Smooth muscle cell (in vitro differentiated cells): ENCODE measurements at regions not wholly inside any gene's neighbourhood (a gene's known extent, or its start where the extent isn't known, plus 50 kb on each side); places are given as distances from the start of the nearest gene placed in this dataset.

Experiments
- DNase-seq: peaks from one replicate; lab custom pipeline; 2025; ENCODE audit not compliant: unreplicated experiment; lab: John Stamatoyannopoulos, UW
- H2AFZ ChIP-seq: fragments of 200-600 bp; sonication (generic); 2 replicates; pipeline ENCODE4 v1.6.0; 2016; ENCODE audit warnings: antibody characterized with exemption, low read depth, mild to moderate bottlenecking
- H3F3A ChIP-seq: fragments of 200-600 bp; sonication (generic); 2 replicates; pipeline ENCODE4 v1.6.0; 2017; ENCODE audit warnings: antibody characterized with exemption, low read depth
- H3K27ac ChIP-seq: fragments of 200-600 bp; sonication (generic); 2 replicates; pipeline ENCODE4 v1.5.1; 2016; ENCODE audit warnings: low read depth, mild to moderate bottlenecking
- H3K27me3 ChIP-seq: fragments of 200-600 bp; sonication (generic); 2 replicates; pipeline ENCODE4 v1.6.1; 2016; ENCODE audit warnings: low read depth, mild to moderate bottlenecking
- H3K36me3 ChIP-seq: fragments of 200-600 bp; sonication (generic); 2 replicates; pipeline ENCODE4 v1.5.1; 2016; ENCODE audit warnings: low read depth
- H3K4me1 ChIP-seq: fragments of 200-600 bp; sonication (generic); 2 replicates; pipeline ENCODE4 v1.5.1; 2016; ENCODE audit warnings: low read depth
- H3K4me2 ChIP-seq: fragments of 200-600 bp; sonication (generic); 2 replicates; pipeline ENCODE4 v1.6.0; 2016; ENCODE audit warnings: mild to moderate bottlenecking
- H3K4me3 ChIP-seq: fragments of 200-600 bp; sonication (generic); 2 replicates; pipeline ENCODE4 v1.5.1; 2016; ENCODE audit warnings: mild to moderate bottlenecking
- H3K79me2 ChIP-seq: fragments of 200-600 bp; sonication (generic); 2 replicates; pipeline ENCODE4 v1.6.0; 2016; ENCODE audit warnings: low read depth, mild to moderate bottlenecking
- H3K9ac ChIP-seq: fragments of 200-600 bp; sonication (generic); 2 replicates; pipeline ENCODE4 v1.6.0; 2016; ENCODE audit warnings: low read depth
- H3K9me3 ChIP-seq: fragments of 200-600 bp; sonication (generic); replicated peaks from 2 replicates; pipeline ENCODE4 v1.5.1; 2016; ENCODE audit warnings: low read depth
- H4K20me1 ChIP-seq: fragments of 200-600 bp; sonication (generic); 2 replicates; pipeline ENCODE4 v1.6.0; 2016; ENCODE audit warnings: low read depth
- WGBS: methylation state at CpG from one replicate; pipeline ENCODE4 v1.1.7; 2016; ENCODE audit warnings: low lambda C conversion rate; 5-methylcytosine and 5-hydroxymethylcytosine counted together
- TF ChIP-seq, protein P1 (sequence below): fragments of 200-600 bp; sonication (generic); IDR thresholded peaks from 2 replicates; pipeline ENCODE4 v1.5.1; 2017; ENCODE audit warnings: borderline replicate concordance, mild to moderate bottlenecking, antibody characterized with exemption; ENCODE audit not compliant: insufficient read depth, poor library complexity, severe bottlenecking

DNA sequence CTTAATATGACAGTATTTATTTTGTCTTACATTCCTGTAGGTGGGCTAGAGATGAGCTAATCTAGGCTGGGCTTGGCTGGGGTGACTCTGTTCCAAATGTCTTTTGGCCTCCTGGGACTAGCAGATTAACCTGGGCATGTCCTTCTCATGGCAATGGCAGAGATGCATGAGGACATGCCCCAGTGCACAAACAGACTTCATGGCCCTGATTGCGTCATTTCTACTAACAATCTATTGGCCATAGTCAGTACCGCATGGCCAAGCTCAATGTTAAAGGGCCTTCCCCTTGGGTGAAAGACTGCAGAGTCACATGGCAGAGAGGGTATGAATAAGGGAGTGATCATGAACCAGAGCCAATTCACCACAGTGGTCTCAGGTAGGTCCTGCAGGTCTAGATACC, 313.4 kb downstream of the MSX2 start:
- no peak for DNase-seq
- Histone ChIP-seq H3K4me1 (no peaks in the 10 kb centered on the region), H3F3A (no peaks in the 10 kb centered on the region), H4K20me1 (no peaks in the 10 kb centered on the region), H3K4me2 (no peak overlapping the region), H3K9ac (no peak overlapping the region), H3K27me3 (no peaks in the 10 kb centered on the region), H3K79me2 (no peaks in the 10 kb centered on the region), H3K4me3 (no peak overlapping the region), H3K27ac (no peak overlapping the region), H3K36me3 (no peaks in the 10 kb centered on the region), H2AFZ (no peak overlapping the region), H3K9me3 (no peaks in the 10 kb centered on the region)
- TF ChIP-seq, protein P1, sequence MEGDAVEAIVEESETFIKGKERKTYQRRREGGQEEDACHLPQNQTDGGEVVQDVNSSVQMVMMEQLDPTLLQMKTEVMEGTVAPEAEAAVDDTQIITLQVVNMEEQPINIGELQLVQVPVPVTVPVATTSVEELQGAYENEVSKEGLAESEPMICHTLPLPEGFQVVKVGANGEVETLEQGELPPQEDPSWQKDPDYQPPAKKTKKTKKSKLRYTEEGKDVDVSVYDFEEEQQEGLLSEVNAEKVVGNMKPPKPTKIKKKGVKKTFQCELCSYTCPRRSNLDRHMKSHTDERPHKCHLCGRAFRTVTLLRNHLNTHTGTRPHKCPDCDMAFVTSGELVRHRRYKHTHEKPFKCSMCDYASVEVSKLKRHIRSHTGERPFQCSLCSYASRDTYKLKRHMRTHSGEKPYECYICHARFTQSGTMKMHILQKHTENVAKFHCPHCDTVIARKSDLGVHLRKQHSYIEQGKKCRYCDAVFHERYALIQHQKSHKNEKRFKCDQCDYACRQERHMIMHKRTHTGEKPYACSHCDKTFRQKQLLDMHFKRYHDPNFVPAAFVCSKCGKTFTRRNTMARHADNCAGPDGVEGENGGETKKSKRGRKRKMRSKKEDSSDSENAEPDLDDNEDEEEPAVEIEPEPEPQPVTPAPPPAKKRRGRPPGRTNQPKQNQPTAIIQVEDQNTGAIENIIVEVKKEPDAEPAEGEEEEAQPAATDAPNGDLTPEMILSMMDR: no peak
- WGBS: 100% methylated on average over 2 of the region's 2 CpGs

DNA sequence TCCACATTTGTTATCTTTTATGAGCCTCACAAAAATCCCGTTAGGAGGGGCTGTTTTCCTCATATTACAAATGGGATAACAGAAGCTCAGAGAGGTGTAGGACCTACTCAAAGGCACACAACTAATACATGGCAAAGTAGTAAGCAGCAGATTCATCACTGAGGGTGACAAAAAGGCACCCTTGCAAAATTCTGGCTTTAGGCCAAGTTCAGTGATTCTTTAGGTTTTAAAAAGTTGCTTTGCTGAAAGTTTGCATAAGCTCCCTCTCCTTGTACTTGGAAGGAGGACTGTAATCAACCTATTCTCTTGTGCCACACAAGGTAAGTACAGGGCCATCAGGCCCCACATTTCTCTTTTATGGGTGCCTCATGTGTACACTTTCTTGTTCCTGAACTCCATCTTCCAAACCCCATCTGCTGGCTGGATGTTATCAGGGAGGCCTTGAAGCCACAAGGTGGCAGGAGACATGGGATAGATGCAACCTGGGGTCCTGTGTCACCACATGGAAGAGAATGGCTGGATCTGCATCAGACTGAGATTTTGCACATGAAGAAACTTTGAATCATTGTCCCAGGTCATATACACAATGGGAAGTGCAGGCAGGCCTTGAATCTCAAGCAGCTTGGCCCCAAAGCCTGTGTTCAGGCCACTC, 311.6 kb downstream of the MSX2 start:
- Histone ChIP-seq H3K36me3 (no peaks in the 10 kb centered on the region), H3K4me3 (no peak overlapping the region), H3K9me3 (no peaks in the 10 kb centered on the region), H3F3A (no peaks in the 10 kb centered on the region), H2AFZ (no peak overlapping the region), H3K4me1 (no peaks in the 10 kb centered on the region), H3K4me2 (no peak overlapping the region), H4K20me1 (no peaks in the 10 kb centered on the region), H3K79me2 (no peaks in the 10 kb centered on the region), H3K27me3 (no peaks in the 10 kb centered on the region), H3K9ac (no peak overlapping the region), H3K27ac (no peak overlapping the region)
- WGBS: 53% methylated on average over 1 of the region's 1 CpG
- DNase-seq: no peak
- TF ChIP-seq, protein P1: no peak

DNA sequence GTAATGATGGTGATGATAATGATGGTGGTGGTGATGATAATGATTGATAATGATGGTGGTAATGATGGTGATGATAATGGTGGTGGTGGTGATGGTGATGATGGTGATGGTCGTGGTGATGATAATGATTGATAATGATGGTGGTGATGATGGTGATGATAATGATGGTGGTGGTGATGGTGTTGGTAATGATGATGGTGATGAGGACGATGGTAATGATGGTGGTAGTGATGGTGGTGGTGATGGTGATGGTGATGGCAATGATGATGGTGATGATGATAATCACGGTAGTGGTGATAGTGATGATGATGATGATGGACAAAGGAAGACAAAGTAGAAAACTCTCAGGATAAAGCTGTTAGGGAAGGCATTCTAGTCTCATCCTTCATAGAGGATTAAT, 310.5 kb downstream of the MSX2 start:
- no peaks in the 10 kb centered on the region for H3K36me3 ChIP-seq
- no peak overlapping the region for H3K4me3 ChIP-seq
- no peaks in the 10 kb centered on the region for H3K79me2 ChIP-seq
- no peak overlapping the region for H2AFZ ChIP-seq
- H3F3A ChIP-seq: no peaks in the 10 kb centered on the region
- no peak overlapping the region for H3K27ac ChIP-seq
- H3K4me1 ChIP-seq: no peaks in the 10 kb centered on the region
- 94% methylated on average over 3 of the region's 3 CpGs for WGBS
- no peaks in the 10 kb centered on the region for H3K9me3 ChIP-seq
- H4K20me1 ChIP-seq: no peaks in the 10 kb centered on the region
- TF ChIP-seq, protein P1: no peak
- no peak for DNase-seq
- no peaks in the 10 kb centered on the region for H3K27me3 ChIP-seq
- H3K4me2 ChIP-seq: no peak overlapping the region
- H3K9ac ChIP-seq: no peak overlapping the region

DNA sequence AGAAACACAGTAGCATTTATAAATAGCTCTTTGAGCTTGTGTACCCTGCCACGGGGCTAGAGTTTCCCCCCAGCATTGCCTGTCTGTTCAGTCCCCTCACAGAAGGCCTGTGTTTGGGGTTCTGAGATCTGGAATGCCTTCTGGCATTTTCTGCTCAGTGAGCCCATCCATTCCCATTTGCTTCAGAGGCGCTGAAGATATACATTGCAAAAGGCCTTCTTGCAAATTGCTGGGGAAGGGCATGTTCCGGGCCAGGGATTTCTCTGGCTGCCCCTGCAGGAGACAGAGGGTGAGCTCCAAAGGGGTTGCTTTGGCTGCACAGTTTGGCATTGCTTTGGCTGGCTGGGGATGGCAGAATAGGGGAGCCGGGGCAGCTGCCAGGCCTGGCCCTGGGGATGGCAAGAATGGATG, 308.4 kb downstream of the MSX2 start:
- Histone ChIP-seq H3K36me3 (no peaks in the 10 kb centered on the region), H3K79me2 (no peaks in the 10 kb centered on the region), H3K27me3 (no peaks in the 10 kb centered on the region), H3K4me1 (no peaks in the 10 kb centered on the region), H2AFZ (no peak overlapping the region), H3K4me2 (no peak overlapping the region), H3K4me3 (no peak overlapping the region), H3K9ac (no peak overlapping the region), H4K20me1 (no peaks in the 10 kb centered on the region), H3K27ac (no peak overlapping the region), H3K9me3 (no peaks in the 10 kb centered on the region), H3F3A (no peaks in the 10 kb centered on the region)
- 87% methylated on average over 4 of the region's 4 CpGs for WGBS
- TF ChIP-seq, protein P1: no peak
- no peak for DNase-seq
